Gastroesophageal sphincter (tissue), 4 donors: ENCODE measurements at regions not wholly inside any gene's neighbourhood (a gene's known extent, or its start where the extent isn't known, plus 50 kb on each side); places are given as distances from the start of the nearest gene placed in this dataset.

Experiments
- ATAC-seq: fragments of 150-250 bp; one replicate; pipeline ENCODE4 v1.9.1; 2016; ENCODE audit warnings: mild to moderate bottlenecking, moderate library complexity
- H3K27ac ChIP-seq, 4 donors: fragments of 200-600 bp; sonication (generic) in 3 of 4; 1 replicate in 3 of 4; 2 replicates in 1 of 4; pipeline ENCODE4 v1.5.1; 2016 to 2019
- H3K27me3 ChIP-seq: fragments of 200-600 bp; sonication (generic); one replicate; pipeline ENCODE4 v1.5.1; 2019
- H3K36me3 ChIP-seq, 2 donors: fragments of 200-600 bp; sonication (generic); one replicate each; pipeline ENCODE4 v1.5.1; 2019; ENCODE audit warnings: control low read depth in 1 of 2
- H3K4me1 ChIP-seq, 3 donors: fragments of 200-600 bp; sonication (generic); 1 replicate in 2 of 3; 2 replicates in 1 of 3; pipeline ENCODE4 v1.5.1; 2016 to 2019; ENCODE audit warnings: control low read depth in 2 of 3
- H3K4me3 ChIP-seq, 2 donors: fragments of 200-600 bp; sonication (generic); one replicate each; pipeline ENCODE4 v1.5.1; 2019; ENCODE audit warnings: mild to moderate bottlenecking in 1 of 2, moderate library complexity in 1 of 2
- H3K9me3 ChIP-seq, 3 donors: fragments of 200-600 bp; sonication (generic); one replicate each; pipeline ENCODE4 v1.5.1; 2017 to 2019; ENCODE audit warnings: control low read depth in 2 of 3
- EP300 ChIP-seq: sonication (generic); formaldehyde crosslinking; IDR thresholded peaks from one replicate; pipeline ENCODE4 v1.6.1; 2017; ENCODE audit warnings: antibody characterized with exemption, mild to moderate bottlenecking
- POLR2A ChIP-seq, 2 donors: fragments of 450-650 bp; IDR thresholded peaks; one replicate each; pipeline ENCODE4 v1.6.1; 2017; ENCODE audit warnings: antibody characterized with exemption in 2 of 2, mild to moderate bottlenecking in 2 of 2, moderate library complexity in 1 of 2
- POLR2AphosphoS5 ChIP-seq: sonication (generic); formaldehyde crosslinking; IDR thresholded peaks from one replicate; pipeline ENCODE4 v1.6.1; 2017; ENCODE audit warnings: antibody characterized with exemption
- WGBS, 2 donors: methylation state at CpG; one replicate each; pipeline ENCODE4 v1.1.5; 2018; ENCODE audit warnings: low coverage in 1 of 2; 5-methylcytosine and 5-hydroxymethylcytosine counted together
- TF ChIP-seq, protein P1 (sequence below), 4 experiments: fragments of 200-600 bp in 2 of 4; fragments of 450-650 bp in 2 of 4; sonication (generic) in 1 of 4; IDR thresholded peaks; one replicate each; pipeline ENCODE4 v1.5.1; 2017 to 2019; ENCODE audit warnings: antibody characterized with exemption in 4 of 4, mild to moderate bottlenecking in 2 of 4, moderate library complexity in 2 of 4

DNA sequence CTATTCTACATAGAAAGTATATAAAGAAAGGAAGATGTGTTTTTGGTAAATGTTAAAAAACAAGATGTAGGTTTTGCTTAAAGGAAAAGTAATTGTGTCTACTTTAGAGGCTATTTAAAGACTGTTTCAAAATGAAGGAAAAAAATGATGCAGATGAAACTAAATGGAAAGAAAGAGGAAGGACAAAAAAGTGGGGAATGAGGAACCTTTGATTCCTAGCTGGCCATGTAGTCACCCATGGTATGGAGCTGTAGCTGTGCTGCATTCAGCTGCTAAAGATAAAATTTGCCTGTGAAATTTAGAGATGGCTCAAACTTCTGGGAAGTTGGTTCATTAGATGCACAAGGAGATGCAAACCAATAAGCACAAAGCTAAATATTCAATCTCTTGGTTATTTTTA is 86.8 kb upstream of the SERBP1 start:
- TF ChIP-seq POLR2AphosphoS5 (no peak), POLR2A (IDR thresholded peaks at IDR 0.05) (no peak), EP300 (no peak)
- TF ChIP-seq, protein P1, sequence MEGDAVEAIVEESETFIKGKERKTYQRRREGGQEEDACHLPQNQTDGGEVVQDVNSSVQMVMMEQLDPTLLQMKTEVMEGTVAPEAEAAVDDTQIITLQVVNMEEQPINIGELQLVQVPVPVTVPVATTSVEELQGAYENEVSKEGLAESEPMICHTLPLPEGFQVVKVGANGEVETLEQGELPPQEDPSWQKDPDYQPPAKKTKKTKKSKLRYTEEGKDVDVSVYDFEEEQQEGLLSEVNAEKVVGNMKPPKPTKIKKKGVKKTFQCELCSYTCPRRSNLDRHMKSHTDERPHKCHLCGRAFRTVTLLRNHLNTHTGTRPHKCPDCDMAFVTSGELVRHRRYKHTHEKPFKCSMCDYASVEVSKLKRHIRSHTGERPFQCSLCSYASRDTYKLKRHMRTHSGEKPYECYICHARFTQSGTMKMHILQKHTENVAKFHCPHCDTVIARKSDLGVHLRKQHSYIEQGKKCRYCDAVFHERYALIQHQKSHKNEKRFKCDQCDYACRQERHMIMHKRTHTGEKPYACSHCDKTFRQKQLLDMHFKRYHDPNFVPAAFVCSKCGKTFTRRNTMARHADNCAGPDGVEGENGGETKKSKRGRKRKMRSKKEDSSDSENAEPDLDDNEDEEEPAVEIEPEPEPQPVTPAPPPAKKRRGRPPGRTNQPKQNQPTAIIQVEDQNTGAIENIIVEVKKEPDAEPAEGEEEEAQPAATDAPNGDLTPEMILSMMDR (IDR thresholded peaks at IDR 0.05), result no peak
- ATAC-seq, result no peak
- no peaks in the 10 kb centered on the region for H3K4me1 ChIP-seq

DNA sequence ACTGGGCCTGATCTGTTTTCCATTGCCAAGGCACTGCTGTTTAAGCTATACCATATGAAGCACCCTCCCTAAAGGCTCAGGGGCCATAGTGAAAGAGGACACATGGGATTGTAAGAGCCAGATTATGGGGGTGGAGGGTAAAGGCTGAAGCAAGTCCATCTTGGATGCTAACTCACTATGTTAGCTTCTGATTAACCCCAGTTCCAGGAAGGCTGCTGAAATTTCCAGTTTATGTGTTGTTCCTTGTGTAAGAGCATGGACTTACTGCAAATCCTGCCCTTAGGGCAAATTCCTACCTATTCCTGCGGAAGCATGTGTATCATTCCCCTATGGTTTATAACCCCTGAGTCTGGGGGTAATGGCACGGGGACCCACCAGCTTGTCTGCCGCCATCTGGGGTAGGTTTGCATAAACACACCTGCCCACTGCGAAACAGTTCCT is 91.8 kb upstream of the SERBP1 start:
- no peak for TF ChIP-seq EP300
- TF ChIP-seq POLR2AphosphoS5, result no peak
- TF ChIP-seq POLR2A (IDR thresholded peaks at IDR 0.05), result no peak
- TF ChIP-seq, protein P1 (IDR thresholded peaks at IDR 0.05), result no peak
- Histone ChIP-seq H3K4me3 (no peak overlapping the region), H3K27ac (no peak overlapping the region), H3K36me3 (no peaks in the 10 kb centered on the region), H3K9me3 (no peaks in the 10 kb centered on the region), H3K4me1 (no peaks in the 10 kb centered on the region), H3K27me3 (no peaks in the 10 kb centered on the region)
- ATAC-seq, result no peak
- WGBS, 2 donors, result 74 to 100% methylated on average over 3 to 4 of the region's 4 CpGs

More for the DNA sequence above, 86.8 kb upstream of the SERBP1 start:
- Histone ChIP-seq H3K27me3 (no peaks in the 10 kb centered on the region), H3K27ac (no peak overlapping the region), H3K9me3 (peaks cover 0 to 9% (median 0%) of the 10 kb centered on the region in 3 donors), H3K4me3 (no peak overlapping the region), H3K36me3 (no peaks in the 10 kb centered on the region)

DNA sequence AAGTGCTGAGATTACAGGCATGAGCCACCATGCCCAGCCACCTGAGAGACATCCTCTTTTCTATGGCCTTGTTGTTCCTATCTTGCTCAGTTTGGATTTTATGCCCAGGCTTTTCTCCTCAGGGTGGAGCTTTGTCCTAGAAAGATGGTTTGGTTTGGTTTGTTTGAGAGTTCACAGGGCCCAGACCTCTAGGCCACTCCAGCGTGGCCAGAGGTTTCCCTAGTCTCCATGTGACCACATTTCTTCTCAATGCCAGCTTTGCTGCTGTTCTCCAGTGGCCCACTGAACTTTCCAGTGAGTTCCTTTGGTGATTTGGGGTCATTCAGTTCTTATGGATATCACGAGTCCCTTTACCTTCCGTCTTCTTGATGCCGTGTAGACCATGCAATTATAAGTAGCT is 92.6 kb upstream of the SERBP1 start:
- 94 to 98% methylated on average over 3 to 4 of the region's 4 CpGs for WGBS, 2 donors
- TF ChIP-seq, protein P1 (IDR thresholded peaks at IDR 0.05), result no peak
- TF ChIP-seq EP300 (no peak), POLR2A (IDR thresholded peaks at IDR 0.05) (no peak)
- Histone ChIP-seq H3K27ac (no peak overlapping the region), H3K36me3 (no peaks in the 10 kb centered on the region), H3K4me1 (no peaks in the 10 kb centered on the region), H3K9me3 (no peaks in the 10 kb centered on the region), H3K4me3 (no peak overlapping the region), H3K27me3 (no peaks in the 10 kb centered on the region)
- ATAC-seq, result no peak

DNA sequence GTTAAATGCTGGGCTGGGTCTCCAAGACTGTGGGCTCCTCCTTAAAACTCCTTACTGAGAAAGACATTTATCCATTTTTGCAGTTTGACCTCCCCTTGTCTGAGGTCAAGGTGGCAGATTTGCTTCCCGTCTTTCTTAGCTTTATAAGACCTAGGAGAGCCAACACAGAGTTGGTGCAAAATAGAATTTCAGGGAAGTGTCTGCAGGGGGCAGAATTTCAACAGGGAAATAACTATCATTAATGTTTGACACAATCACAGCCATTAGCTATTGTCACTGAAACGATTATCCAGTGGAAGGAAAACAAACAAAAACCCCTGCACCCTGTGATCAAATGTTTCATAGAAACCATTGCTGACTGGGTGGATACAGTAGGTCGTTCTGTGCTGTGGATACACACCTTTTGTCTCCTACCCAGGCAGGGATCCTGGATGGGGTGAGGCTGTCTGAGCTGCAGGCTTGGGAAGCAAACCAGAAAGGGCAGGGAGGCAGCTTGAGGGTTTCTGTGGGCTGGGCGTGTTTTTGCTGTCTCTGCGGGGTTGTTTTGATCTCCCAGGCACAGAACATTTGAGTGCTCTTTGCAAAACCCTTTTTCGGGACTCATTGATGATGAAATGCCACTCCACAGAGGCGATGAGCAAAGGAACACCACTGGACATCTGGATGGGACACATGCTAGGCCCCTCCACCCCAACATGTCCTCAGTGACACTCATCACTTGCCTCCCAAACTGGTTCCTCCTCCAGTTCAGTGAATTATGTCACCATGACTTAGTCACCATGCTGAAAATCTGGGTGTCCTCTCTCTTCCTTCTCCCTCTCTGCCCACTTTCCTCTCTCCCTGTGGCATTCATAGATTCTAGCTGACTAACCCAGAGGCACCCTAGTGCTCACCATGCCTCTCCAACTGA is 94.2 kb upstream of the SERBP1 start:
- H3K27ac ChIP-seq, result no peak overlapping the region
- no peaks in the 10 kb centered on the region for H3K4me1 ChIP-seq
- no peaks in the 10 kb centered on the region for H3K36me3 ChIP-seq
- H3K9me3 ChIP-seq, result no peaks in the 10 kb centered on the region
- 52 to 78% methylated on average over 4 to 6 of the region's 7 CpGs for WGBS, 2 donors
- TF ChIP-seq, protein P1 (IDR thresholded peaks at IDR 0.05), result no peak
- no peak for TF ChIP-seq POLR2AphosphoS5
- TF ChIP-seq EP300, result no peak
- no peak for TF ChIP-seq POLR2A (IDR thresholded peaks at IDR 0.05)
- ATAC-seq, result no peak
- H3K27me3 ChIP-seq, result no peaks in the 10 kb centered on the region
- no peak overlapping the region for H3K4me3 ChIP-seq
